WTC11 (cell line): ENCODE measurements at regions not wholly inside any gene's neighbourhood (a gene's known extent, or its start where the extent isn't known, plus 50 kb on each side); places are given as distances from the start of the nearest gene placed in this dataset.

Source experiments
- ATAC-seq: fragments of 200-7000 bp; cut with Tn5 transposase; 2 replicates; pipeline ENCODE4 v1.10.0; 2021; ENCODE audit warnings: mild to moderate bottlenecking, moderate library complexity
- CTCF ChIA-PET: fragments of 300-600 bp; sonication (Branson Sonifier 250); formaldehyde crosslinking; loops from one replicate; lab custom pipeline; 2021; ENCODE audit warnings: antibody characterized with exemption; lab: Charles Lee
- POLR2A ChIA-PET: fragments of 350-600 bp; sonication (Branson Sonifier 250); formaldehyde crosslinking; loops from one replicate; lab custom pipeline; 2021; ENCODE audit warnings: antibody characterized with exemption; lab: Charles Lee
- DNase-seq: peaks from one replicate; pipeline ENCODE4 v3.0.0; 2021; ENCODE audit warnings: low spot score
- H3K27ac Mint-ChIP-seq: 2 replicates; pipeline ENCODE4 v1.8.0; 2021; ENCODE audit warnings: mixed read lengths
- H3K27me3 Mint-ChIP-seq: 2 replicates; pipeline ENCODE4 v1.8.0; 2021; ENCODE audit warnings: low read depth, mild to moderate bottlenecking, moderate library complexity, mixed read lengths
- H3K36me3 Mint-ChIP-seq: 2 replicates; pipeline ENCODE4 v1.8.0; 2021; ENCODE audit warnings: mixed read lengths
- H3K4me1 Mint-ChIP-seq: 2 replicates; pipeline ENCODE4 v1.8.0; 2022; ENCODE audit warnings: mixed read lengths
- H3K4me3 Mint-ChIP-seq: 2 replicates; pipeline ENCODE4 v1.8.0; 2021; ENCODE audit warnings: mild to moderate bottlenecking, moderate library complexity, mixed read lengths
- H3K9me3 Mint-ChIP-seq: 2 replicates; pipeline ENCODE4 v1.8.0; 2021; ENCODE audit warnings: mixed read lengths
- ETV6 ChIP-seq: sonication (generic); formaldehyde crosslinking; IDR thresholded peaks from 2 replicates; pipeline ENCODE4 v1.8.1; 2022; ENCODE audit warnings: mild to moderate bottlenecking, missing genetic modification reagents
- FOXP1 ChIP-seq: sonication (generic); formaldehyde crosslinking; IDR thresholded peaks from 2 replicates; pipeline ENCODE4 v1.8.0; 2022; ENCODE audit warnings: missing genetic modification reagents, mild to moderate bottlenecking, moderate library complexity, borderline replicate concordance
- GABPB1 ChIP-seq: sonication (generic); formaldehyde crosslinking; IDR thresholded peaks from 2 replicates; pipeline ENCODE4 v1.8.1; 2023; ENCODE audit warnings: mild to moderate bottlenecking, missing genetic modification reagents
- GRHL2 ChIP-seq: fragments of 250-450 bp; sonication (Bioruptor Pico); IDR thresholded peaks from 2 replicates; pipeline ENCODE4 v1.8.0; 2022; ENCODE audit warnings: mild to moderate bottlenecking, moderate library complexity; ENCODE audit not compliant: insufficient replicate concordance, severe bottlenecking
- HMGA2 ChIP-seq: fragments of 250-450 bp; sonication (Bioruptor Pico); IDR thresholded peaks from 2 replicates; pipeline ENCODE4 v1.4.0; 2021; ENCODE audit warnings: mild to moderate bottlenecking, moderate library complexity
- IRF2 ChIP-seq: sonication (generic); formaldehyde crosslinking; IDR thresholded peaks from 2 replicates; pipeline ENCODE4 v1.8.0; 2022; ENCODE audit warnings: low read depth, missing genetic modification reagents, borderline replicate concordance
- NFE2L1 ChIP-seq: sonication (generic); formaldehyde crosslinking; IDR thresholded peaks from 2 replicates; pipeline ENCODE4 v1.8.1; 2023; ENCODE audit warnings: missing genetic modification reagents
- NR3C1 ChIP-seq: sonication (generic); formaldehyde crosslinking; conservative IDR thresholded peaks from 2 replicates; pipeline ENCODE4 v1.8.1; 2023; ENCODE audit warnings: low read depth, mild to moderate bottlenecking, missing genetic modification reagents
- SP1 ChIP-seq: sonication (generic); formaldehyde crosslinking; conservative IDR thresholded peaks from 2 replicates; pipeline ENCODE4 v1.8.1; 2022; ENCODE audit warnings: missing genetic modification reagents
- TCF7 ChIP-seq: sonication (generic); formaldehyde crosslinking; IDR thresholded peaks from 2 replicates; pipeline ENCODE4 v1.8.0; 2022; ENCODE audit warnings: mild to moderate bottlenecking, low read depth, missing genetic modification reagents, moderate library complexity
- ZNF232 ChIP-seq: sonication (generic); formaldehyde crosslinking; IDR thresholded peaks from 2 replicates; pipeline ENCODE4 v1.8.0; 2022; ENCODE audit warnings: mild to moderate bottlenecking, missing genetic modification reagents
- ZNF317 ChIP-seq: sonication (generic); formaldehyde crosslinking; IDR thresholded peaks from 2 replicates; pipeline ENCODE4 v1.8.1; 2023; ENCODE audit warnings: low read depth, mild to moderate bottlenecking, moderate library complexity, missing genetic modification reagents, borderline replicate concordance
- ZNF416 ChIP-seq: fragments of 250-450 bp; sonication (Bioruptor Pico); IDR thresholded peaks from 2 replicates; pipeline ENCODE4 v1.9.0; 2021; ENCODE audit warnings: mild to moderate bottlenecking, inconsistent platforms
- TF ChIP-seq, protein P1 (sequence below): sonication (generic); formaldehyde crosslinking; IDR thresholded peaks from 2 replicates; pipeline ENCODE4 v1.8.1; 2023; ENCODE audit warnings: mild to moderate bottlenecking, moderate library complexity, missing genetic modification reagents
- TF ChIP-seq, protein P2 (sequence below): fragments of 250-450 bp; sonication (Bioruptor Pico); IDR thresholded peaks from 2 replicates; pipeline ENCODE4 v1.9.0; 2021; ENCODE audit warnings: moderate library complexity, mild to moderate bottlenecking, inconsistent platforms, borderline replicate concordance
- TF ChIP-seq, protein P3 (sequence below): sonication (generic); formaldehyde crosslinking; IDR thresholded peaks from 2 replicates; pipeline ENCODE4 v1.8.1; 2022; ENCODE audit warnings: low read depth, missing genetic modification reagents, borderline replicate concordance
- TF ChIP-seq, protein P4 (sequence below): sonication (generic); formaldehyde crosslinking; IDR thresholded peaks from 2 replicates; pipeline ENCODE4 v1.8.0; 2022; ENCODE audit warnings: mild to moderate bottlenecking, missing genetic modification reagents
- TF ChIP-seq, protein P5 (sequence below): fragments of 250-450 bp; sonication (Bioruptor Pico); IDR thresholded peaks from 2 replicates; pipeline ENCODE4 v1.9.0; 2021; ENCODE audit warnings: mild to moderate bottlenecking
- TF ChIP-seq, protein P6 (sequence below): sonication (generic); formaldehyde crosslinking; IDR thresholded peaks from 2 replicates; pipeline ENCODE4 v1.8.0; 2023; ENCODE audit warnings: missing genetic modification reagents

DNA sequence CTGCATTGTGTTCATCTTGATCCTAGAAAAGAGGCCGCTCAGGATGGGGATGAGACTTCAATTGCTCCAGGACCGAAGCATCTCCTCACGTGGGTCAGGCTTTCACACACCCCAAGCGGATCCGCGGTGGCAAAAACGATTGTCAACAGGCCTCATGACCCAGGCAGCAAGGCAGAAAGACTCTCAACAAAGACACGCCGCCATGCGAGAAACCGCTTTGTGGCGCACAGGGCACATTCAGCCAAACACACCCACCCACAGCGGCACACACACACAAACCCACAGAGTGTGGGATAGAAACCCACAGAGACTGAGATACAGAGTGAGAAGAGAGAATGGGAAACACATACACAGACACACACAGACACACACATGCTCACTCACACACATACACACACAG, 483.4 kb downstream of the SPATA31A7 start:
- Mint-ChIP-seq H3K4me3 (no peak overlapping the region), H3K9me3 (peaks cover 51% of the 10 kb centered on the region), H3K27me3 (peaks cover 35% of the 10 kb centered on the region), H3K27ac (no peak overlapping the region), H3K4me1 (no peaks in the 10 kb centered on the region), H3K36me3 (peaks cover 64% of the 10 kb centered on the region)
- TF ChIP-seq GABPB1 (CRISPR knock-in tag), result no peak
- DNase-seq (no peak), ATAC-seq (no peak)
- ChIA-PET CTCF (no interaction called here), POLR2A (no interaction called here)

DNA sequence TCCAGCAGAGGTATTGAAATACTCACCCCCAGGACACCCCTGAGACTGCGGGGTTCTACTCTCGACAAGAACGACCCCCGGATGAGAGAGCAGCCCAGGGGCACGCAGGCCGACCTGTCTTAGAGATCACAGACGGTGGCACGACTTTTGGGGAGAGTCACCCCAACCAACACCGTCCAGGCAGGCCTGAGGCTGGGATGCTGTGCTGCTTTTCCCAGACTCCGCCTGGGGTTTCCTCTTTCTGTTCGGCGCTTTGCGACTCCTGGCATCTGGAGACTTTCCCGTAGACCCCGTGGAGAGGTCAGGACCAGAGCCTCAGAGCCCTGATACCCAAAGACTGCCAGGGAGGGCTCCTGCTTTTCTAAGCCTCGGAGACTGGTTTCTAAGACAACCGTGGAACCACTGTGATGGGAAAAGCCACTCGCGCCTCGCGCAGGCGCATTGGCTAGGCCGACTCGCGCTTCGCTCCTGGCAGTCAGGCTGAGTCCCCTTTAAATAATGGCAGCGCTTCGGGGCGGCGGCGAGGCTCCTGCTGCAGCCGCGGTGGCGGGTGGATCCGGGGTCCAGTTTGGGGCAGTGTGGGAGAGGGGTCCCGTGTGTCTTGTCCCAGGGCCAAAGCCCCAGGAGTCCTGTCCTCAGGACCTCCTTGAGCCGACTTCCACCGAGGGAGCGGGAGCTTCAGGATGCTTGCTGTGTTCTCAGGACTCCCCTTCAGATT, 484.0 kb downstream of the SPATA31A7 start:
- peaks cover 32% of the 10 kb centered on the region for H3K27me3 Mint-ChIP-seq
- no peak overlapping the region for H3K4me3 Mint-ChIP-seq
- H3K36me3 Mint-ChIP-seq, result peaks cover 63% of the 10 kb centered on the region
- ChIA-PET CTCF (no interaction called here), POLR2A (no interaction called here)
- TF ChIP-seq, protein P1, sequence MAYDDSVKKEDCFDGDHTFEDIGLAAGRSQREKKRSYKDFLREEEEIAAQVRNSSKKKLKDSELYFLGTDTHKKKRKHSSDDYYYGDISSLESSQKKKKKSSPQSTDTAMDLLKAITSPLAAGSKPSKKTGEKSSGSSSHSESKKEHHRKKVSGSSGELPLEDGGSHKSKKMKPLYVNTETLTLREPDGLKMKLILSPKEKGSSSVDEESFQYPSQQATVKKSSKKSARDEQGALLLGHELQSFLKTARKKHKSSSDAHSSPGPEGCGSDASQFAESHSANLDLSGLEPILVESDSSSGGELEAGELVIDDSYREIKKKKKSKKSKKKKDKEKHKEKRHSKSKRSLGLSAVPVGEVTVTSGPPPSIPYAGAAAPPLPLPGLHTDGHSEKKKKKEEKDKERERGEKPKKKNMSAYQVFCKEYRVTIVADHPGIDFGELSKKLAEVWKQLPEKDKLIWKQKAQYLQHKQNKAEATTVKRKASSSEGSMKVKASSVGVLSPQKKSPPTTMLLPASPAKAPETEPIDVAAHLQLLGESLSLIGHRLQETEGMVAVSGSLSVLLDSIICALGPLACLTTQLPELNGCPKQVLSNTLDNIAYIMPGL (CRISPR knock-in tag), result no peak
- TF ChIP-seq, protein P2, sequence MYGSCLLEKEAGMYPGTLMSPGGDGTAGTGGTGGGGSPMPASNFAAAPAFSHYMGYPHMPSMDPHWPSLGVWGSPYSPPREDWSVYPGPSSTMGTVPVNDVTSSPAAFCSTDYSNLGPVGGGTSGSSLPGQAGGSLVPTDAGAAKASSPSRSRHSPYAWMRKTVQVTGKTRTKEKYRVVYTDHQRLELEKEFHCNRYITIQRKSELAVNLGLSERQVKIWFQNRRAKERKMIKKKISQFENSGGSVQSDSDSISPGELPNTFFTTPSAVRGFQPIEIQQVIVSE (CRISPR knock-in tag), result no peak
- TF ChIP-seq NR3C1 (no peak), ETV6 (no peak), SP1 (CRISPR knock-in tag) (no peak), GRHL2 (CRISPR knock-in tag) (no peak), ZNF317 (CRISPR knock-in tag) (no peak), IRF2 (no peak), HMGA2 (CRISPR knock-in tag) (no peak), TCF7 (CRISPR knock-in tag) (no peak), ZNF232 (CRISPR knock-in tag) (no peak), NFE2L1 (CRISPR knock-in tag) (no peak), ZNF416 (CRISPR knock-in tag) (no peak), FOXP1 (CRISPR knock-in tag) (no peak)
- TF ChIP-seq, protein P3, sequence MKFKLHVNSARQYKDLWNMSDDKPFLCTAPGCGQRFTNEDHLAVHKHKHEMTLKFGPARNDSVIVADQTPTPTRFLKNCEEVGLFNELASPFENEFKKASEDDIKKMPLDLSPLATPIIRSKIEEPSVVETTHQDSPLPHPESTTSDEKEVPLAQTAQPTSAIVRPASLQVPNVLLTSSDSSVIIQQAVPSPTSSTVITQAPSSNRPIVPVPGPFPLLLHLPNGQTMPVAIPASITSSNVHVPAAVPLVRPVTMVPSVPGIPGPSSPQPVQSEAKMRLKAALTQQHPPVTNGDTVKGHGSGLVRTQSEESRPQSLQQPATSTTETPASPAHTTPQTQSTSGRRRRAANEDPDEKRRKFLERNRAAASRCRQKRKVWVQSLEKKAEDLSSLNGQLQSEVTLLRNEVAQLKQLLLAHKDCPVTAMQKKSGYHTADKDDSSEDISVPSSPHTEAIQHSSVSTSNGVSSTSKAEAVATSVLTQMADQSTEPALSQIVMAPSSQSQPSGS (CRISPR knock-in tag), result no peak
- TF ChIP-seq, protein P4, sequence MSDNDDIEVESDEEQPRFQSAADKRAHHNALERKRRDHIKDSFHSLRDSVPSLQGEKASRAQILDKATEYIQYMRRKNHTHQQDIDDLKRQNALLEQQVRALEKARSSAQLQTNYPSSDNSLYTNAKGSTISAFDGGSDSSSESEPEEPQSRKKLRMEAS (CRISPR knock-in tag), result no peak
- TF ChIP-seq, protein P5, sequence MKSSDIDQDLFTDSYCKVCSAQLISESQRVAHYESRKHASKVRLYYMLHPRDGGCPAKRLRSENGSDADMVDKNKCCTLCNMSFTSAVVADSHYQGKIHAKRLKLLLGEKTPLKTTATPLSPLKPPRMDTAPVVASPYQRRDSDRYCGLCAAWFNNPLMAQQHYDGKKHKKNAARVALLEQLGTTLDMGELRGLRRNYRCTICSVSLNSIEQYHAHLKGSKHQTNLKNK, result no peak
- TF ChIP-seq, protein P6, sequence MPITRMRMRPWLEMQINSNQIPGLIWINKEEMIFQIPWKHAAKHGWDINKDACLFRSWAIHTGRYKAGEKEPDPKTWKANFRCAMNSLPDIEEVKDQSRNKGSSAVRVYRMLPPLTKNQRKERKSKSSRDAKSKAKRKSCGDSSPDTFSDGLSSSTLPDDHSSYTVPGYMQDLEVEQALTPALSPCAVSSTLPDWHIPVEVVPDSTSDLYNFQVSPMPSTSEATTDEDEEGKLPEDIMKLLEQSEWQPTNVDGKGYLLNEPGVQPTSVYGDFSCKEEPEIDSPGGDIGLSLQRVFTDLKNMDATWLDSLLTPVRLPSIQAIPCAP (CRISPR knock-in tag), result no peak
- no peaks in the 10 kb centered on the region for H3K4me1 Mint-ChIP-seq
- H3K27ac Mint-ChIP-seq, result no peak overlapping the region
- H3K9me3 Mint-ChIP-seq, result peaks cover 49% of the 10 kb centered on the region
- ATAC-seq (no peak), DNase-seq (no peak)
